ENCODE measurements at regions not wholly inside any gene's neighbourhood (a gene's known extent, or its start where the extent isn't known, plus 50 kb on each side); places are given as distances from the start of the nearest gene placed in this dataset.

- TF ChIP-seq FOXK2 (IDR thresholded peaks at IDR 0.05) (no peak), ZNF384 (IDR thresholded peaks at IDR 0.05) (no peak), SP1 (IDR thresholded peaks at IDR 0.05) (no peak), BHLHE40 (IDR thresholded peaks at IDR 0.05; ENCODE audit: borderline replicate concordance) (no peak), FOXM1 (IDR thresholded peaks at IDR 0.05; ENCODE audit: borderline replicate concordance) (no peak), LEF1 (IDR thresholded peaks at IDR 0.05; ENCODE audit: borderline replicate concordance) (no peak), ELF4 (IDR thresholded peaks at IDR 0.05) (no peak)
- TF ChIP-seq, protein P1, sequence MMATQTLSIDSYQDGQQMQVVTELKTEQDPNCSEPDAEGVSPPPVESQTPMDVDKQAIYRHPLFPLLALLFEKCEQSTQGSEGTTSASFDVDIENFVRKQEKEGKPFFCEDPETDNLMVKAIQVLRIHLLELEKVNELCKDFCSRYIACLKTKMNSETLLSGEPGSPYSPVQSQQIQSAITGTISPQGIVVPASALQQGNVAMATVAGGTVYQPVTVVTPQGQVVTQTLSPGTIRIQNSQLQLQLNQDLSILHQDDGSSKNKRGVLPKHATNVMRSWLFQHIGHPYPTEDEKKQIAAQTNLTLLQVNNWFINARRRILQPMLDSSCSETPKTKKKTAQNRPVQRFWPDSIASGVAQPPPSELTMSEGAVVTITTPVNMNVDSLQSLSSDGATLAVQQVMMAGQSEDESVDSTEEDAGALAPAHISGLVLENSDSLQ (IDR thresholded peaks at IDR 0.05), result no peak
These were observed 858.8 kb downstream of the METTL15 start for GRCh38 chr11:28966951-28967350.
